ENCODE measurements at regions not wholly inside any gene's neighbourhood (a gene's known extent, or its start where the extent isn't known, plus 50 kb on each side); places are given as distances from the start of the nearest gene placed in this dataset.

- no peak for DNase-seq (ENCODE audit: low read depth)
These were observed 466.7 kb upstream of the PKN2 start for GRCh38 chr1:88217386-88217785.

- DNase-seq (ENCODE audit: low read depth) = no peak
These were observed 464.6 kb upstream of the PKN2 start for GRCh38 chr1:88219521-88219920.

GRCh38 chr1:88221411-88221810 is 462.7 kb upstream of the PKN2 start:
- no peak for DNase-seq (ENCODE audit: low read depth)

- no peak for DNase-seq (ENCODE audit: low read depth)
These were observed 459.2 kb upstream of the PKN2 start for GRCh38 chr1:88224906-88225305.

- DNase-seq (ENCODE audit: low read depth) = no peak
These were observed 456.0 kb upstream of the PKN2 start for GRCh38 chr1:88228114-88228513.

GRCh38 chr1:88230126-88230525 is 453.9 kb upstream of the PKN2 start:
- DNase-seq (ENCODE audit: low read depth) = no peak

GRCh38 chr1:88237058-88237457 is 447.0 kb upstream of the PKN2 start:
- DNase-seq (ENCODE audit: low read depth) = no peak

- no peak for DNase-seq (ENCODE audit: low read depth)
These were observed 444.9 kb upstream of the PKN2 start for GRCh38 chr1:88239205-88239604.

GRCh38 chr1:88247666-88248065 is 436.4 kb upstream of the PKN2 start:
- no peak for DNase-seq (ENCODE audit: low read depth)

GRCh38 chr1:88250915-88251314 is 433.2 kb upstream of the PKN2 start:
- no peak for DNase-seq (ENCODE audit: low read depth)

- DNase-seq (ENCODE audit: low read depth) = no peak
These were observed 431.3 kb upstream of the PKN2 start for GRCh38 chr1:88252745-88253144.

GRCh38 chr1:88265606-88266005 is 418.5 kb upstream of the PKN2 start:
- no peak for DNase-seq (ENCODE audit: low read depth)

- no peak for DNase-seq (ENCODE audit: low read depth)
These were observed 418.0 kb upstream of the PKN2 start for GRCh38 chr1:88266051-88266450.

- no peak for DNase-seq (ENCODE audit: low read depth)
These were observed 411.9 kb upstream of the PKN2 start for GRCh38 chr1:88272216-88272615.

GRCh38 chr1:88274431-88274830 is 409.6 kb upstream of the PKN2 start:
- DNase-seq (ENCODE audit: low read depth) = no peak

- no peak for DNase-seq (ENCODE audit: low read depth)
These were observed 408.7 kb upstream of the PKN2 start for GRCh38 chr1:88275259-88275862.

GRCh38 chr1:88276163-88276562 is 407.9 kb upstream of the PKN2 start:
- peak; percentile 43 for DNase-seq (ENCODE audit: low read depth)

GRCh38 chr1:88284066-88284465 is 400.0 kb upstream of the PKN2 start:
- no peak for DNase-seq (ENCODE audit: low read depth)

- no peak for DNase-seq (ENCODE audit: low read depth)
These were observed 399.3 kb upstream of the PKN2 start for GRCh38 chr1:88284666-88285366.

- DNase-seq (ENCODE audit: low read depth) = no peak
These were observed 397.4 kb upstream of the PKN2 start for GRCh38 chr1:88286716-88287115.

- no peak for DNase-seq (ENCODE audit: low read depth)
These were observed 395.5 kb upstream of the PKN2 start for GRCh38 chr1:88288571-88288970.

- DNase-seq (ENCODE audit: low read depth) = no peak
These were observed 394.5 kb upstream of the PKN2 start for GRCh38 chr1:88289401-88290102.
